LNCaP clone FGC (cell line): ENCODE measurements at regions not wholly inside any gene's neighbourhood (a gene's known extent, or its start where the extent isn't known, plus 50 kb on each side); places are given as distances from the start of the nearest gene placed in this dataset.

ENCODE experiments used
- DNase-seq: peaks from one replicate; pipeline ENCODE4 v3.0.0-alpha.2; 2011; ENCODE audit warnings: low read depth
- H3K4me3 ChIP-seq: 2 replicates; pipeline ENCODE4 v1.5.1; 2011; ENCODE audit warnings: mild to moderate bottlenecking, low read depth, low read length, control low read depth
- TF ChIP-seq, protein P1 (sequence below): IDR thresholded peaks from 2 replicates; pipeline ENCODE4 v1.5.1; 2012; ENCODE audit warnings: mild to moderate bottlenecking; ENCODE audit not compliant: control insufficient read depth, insufficient read depth; ENCODE audit errors: extremely low read depth

- no peak for DNase-seq
- no peak overlapping the region for H3K4me3 ChIP-seq
- TF ChIP-seq, protein P1, sequence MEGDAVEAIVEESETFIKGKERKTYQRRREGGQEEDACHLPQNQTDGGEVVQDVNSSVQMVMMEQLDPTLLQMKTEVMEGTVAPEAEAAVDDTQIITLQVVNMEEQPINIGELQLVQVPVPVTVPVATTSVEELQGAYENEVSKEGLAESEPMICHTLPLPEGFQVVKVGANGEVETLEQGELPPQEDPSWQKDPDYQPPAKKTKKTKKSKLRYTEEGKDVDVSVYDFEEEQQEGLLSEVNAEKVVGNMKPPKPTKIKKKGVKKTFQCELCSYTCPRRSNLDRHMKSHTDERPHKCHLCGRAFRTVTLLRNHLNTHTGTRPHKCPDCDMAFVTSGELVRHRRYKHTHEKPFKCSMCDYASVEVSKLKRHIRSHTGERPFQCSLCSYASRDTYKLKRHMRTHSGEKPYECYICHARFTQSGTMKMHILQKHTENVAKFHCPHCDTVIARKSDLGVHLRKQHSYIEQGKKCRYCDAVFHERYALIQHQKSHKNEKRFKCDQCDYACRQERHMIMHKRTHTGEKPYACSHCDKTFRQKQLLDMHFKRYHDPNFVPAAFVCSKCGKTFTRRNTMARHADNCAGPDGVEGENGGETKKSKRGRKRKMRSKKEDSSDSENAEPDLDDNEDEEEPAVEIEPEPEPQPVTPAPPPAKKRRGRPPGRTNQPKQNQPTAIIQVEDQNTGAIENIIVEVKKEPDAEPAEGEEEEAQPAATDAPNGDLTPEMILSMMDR, result no peak
Measured at GRCh38 chr9:22363421-22363887, 83.2 kb upstream of the DMRTA1 start.

DNA sequence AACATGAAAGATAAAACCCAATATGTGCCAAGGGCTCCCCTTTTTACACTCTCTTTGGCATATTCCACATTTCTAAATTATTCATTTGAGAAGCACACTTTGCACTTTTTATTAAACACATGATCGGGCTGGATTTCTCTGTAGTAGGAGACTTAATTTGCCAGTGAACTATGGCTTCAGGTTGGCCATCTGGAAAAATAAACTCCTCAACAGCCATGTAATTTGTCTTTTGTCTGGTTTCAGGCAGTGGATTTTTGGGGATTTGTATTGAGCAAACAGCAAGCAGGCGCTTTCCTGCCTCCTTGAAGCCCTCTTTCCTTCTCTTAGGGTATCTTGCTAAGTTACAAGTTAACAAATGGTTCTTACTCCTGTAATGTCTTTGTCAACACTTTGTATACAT is 73.0 kb upstream of the DMRTA1 start:
- TF ChIP-seq, protein P1, result no peak
- no peak overlapping the region for H3K4me3 ChIP-seq
- no peak for DNase-seq

- H3K4me3 ChIP-seq, result no peak overlapping the region
- DNase-seq, result no peak
- TF ChIP-seq, protein P1, result no peak
Measured at GRCh38 chr9:22374051-22374450, 72.6 kb upstream of the DMRTA1 start.

- peak; percentile 89 for DNase-seq
- TF ChIP-seq, protein P1, result no peak
- no peak overlapping the region for H3K4me3 ChIP-seq
Measured at GRCh38 chr9:22379272-22379671, 67.4 kb upstream of the DMRTA1 start.

DNA sequence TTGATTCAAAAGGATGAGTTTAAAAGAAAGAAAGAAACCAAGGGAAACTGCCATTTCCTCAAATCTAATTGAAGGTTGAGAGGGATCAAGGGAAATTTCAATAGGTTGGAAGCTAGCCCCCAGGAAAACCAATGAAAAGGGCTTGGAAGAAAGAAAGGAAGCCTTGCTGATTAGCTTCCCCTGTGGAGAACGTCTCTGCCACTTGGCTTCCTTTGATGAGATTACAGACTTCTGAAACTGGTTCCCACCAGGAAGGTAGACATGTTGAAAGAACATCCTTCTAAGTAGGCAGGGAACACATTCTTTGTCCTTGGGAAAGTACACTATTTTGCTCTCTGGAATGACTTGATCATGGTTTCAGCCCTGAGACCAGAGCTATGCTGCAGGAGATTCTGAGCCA is 65.5 kb upstream of the DMRTA1 start:
- no peak for DNase-seq
- no peak overlapping the region for H3K4me3 ChIP-seq
- TF ChIP-seq, protein P1, result no peak

- no peak for DNase-seq
- TF ChIP-seq, protein P1, result no peak
- no peak overlapping the region for H3K4me3 ChIP-seq
Measured at GRCh38 chr9:22382331-22382730, 64.3 kb upstream of the DMRTA1 start.

DNA sequence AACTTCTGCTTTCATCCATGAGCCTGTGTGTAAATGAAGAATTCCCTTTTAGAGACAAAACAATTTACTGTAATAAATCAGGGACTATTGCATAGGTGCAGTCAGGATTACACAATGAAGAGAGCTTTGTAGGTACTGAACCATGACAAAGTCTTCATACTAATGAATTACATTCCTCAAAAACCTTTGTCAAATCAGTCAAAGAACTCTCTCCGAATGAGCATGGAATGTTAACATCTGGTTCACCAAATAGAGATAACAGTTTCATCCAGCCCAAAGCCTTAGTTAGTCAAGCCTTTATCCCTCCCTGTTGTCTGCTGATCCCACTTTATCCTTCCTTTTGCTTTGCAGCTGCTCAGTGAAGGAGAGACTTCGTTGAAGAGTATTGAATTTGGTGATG is 62.9 kb upstream of the DMRTA1 start:
- TF ChIP-seq, protein P1, result no peak
- H3K4me3 ChIP-seq, result no peak overlapping the region
- DNase-seq, result no peak
